Raji (cell line): ENCODE measurements at regions not wholly inside any gene's neighbourhood (a gene's known extent, or its start where the extent isn't known, plus 50 kb on each side); places are given as distances from the start of the nearest gene placed in this dataset.

Experiments used
- POLR2A ChIP-seq: IDR thresholded peaks from 2 replicates; pipeline ENCODE4 v1.6.1; 2011; ENCODE audit warnings: low read depth, low read length, control low read depth; ENCODE audit not compliant: insufficient read depth

DNA sequence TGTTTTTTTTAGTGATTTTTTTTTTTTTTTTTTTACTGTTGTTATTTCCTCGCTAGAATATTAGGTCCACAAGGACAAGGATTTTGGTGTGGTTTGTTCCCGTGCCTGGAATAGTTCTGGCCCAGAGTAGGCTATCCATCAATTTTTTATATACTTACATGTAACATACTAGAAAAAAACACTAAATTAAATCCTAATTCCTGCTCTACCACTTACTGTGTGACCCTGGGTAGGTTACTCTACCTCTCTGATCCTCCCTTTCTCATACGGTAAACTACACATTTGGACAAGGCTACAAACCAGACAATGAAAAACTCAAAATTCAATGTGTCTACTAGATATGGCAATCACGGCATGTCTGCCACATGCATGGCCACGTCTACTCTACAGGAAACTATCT lies 141.3 kb upstream of the ABCA1 start:
- TF ChIP-seq POLR2A: no peak

DNA sequence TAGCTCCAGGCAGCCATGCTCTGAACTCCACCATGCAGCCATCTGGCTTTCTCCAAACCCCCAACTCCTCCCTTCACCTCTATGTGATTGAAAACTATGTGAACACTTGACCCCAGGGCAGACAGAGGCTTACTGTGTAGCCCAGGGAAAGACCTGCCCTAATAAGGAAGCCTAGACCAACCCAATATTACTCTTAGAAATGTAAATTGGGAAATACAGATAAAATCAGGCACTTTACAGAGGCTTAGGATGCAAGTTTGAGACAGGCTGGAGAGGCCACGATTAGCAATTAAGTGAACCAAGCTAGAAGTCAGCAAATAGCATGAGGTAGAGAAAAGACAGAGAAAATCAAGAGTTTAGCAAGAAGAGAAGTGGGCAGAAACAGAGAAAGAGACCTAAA lies 141.7 kb upstream of the ABCA1 start:
- TF ChIP-seq POLR2A: no peak

DNA sequence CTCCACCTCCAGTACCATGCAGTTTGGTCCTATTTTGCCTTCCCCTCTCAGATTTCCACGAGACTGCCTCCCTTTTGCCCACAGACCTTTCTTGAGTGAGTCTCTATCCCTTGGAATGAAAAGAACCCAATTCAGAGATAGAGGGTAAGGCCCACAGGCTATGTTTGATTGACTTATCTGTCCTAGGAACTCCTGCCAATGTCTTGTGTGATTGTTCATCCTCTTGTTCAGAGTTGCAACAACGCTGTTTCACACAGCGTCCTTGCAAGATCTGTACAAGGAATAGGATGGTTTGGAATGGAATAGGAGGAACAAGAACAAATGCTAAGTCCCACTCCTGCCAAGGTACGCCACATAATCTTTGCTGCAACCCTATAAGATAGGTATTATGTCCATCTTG lies 142.2 kb upstream of the ABCA1 start:
- TF ChIP-seq POLR2A: no peak

DNA sequence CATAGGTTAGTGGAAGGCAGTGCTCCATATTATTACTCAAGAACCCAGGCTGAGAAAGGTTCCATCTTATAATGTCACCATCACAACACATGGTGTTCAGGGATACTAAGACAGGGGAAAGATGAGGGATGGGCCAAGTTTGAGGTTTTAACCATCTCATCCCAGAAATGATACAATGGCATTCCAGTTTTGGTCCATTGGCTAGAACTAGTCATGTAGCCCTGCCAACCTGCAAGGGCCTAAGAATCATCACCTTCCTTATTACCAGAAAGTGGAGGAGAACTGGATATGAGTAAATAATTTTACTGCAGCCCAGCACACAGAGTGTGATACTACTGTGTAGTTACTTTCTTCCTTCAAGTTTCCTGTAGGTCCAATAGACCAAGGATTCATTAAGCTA lies 144.5 kb upstream of the ABCA1 start:
- TF ChIP-seq POLR2A: no peak

DNA sequence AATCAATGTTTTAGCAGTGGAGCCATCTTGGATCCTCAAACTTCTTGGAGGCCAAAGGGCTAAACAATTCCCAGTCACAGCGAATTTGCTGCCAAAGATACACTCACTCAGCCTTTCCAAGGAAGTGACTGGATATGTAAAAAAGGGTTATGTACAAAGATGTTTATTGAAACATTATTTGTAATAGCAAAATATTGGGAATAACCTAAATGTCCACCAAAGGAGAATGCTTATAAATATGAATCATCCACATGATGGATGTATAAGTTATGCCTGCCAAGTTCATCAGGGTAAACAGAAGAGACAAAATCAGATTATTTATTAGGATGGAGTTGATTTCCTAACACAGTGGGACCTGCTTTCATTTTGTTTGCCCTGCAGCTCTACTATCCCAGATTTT lies 145.2 kb upstream of the ABCA1 start:
- no peak for TF ChIP-seq POLR2A

DNA sequence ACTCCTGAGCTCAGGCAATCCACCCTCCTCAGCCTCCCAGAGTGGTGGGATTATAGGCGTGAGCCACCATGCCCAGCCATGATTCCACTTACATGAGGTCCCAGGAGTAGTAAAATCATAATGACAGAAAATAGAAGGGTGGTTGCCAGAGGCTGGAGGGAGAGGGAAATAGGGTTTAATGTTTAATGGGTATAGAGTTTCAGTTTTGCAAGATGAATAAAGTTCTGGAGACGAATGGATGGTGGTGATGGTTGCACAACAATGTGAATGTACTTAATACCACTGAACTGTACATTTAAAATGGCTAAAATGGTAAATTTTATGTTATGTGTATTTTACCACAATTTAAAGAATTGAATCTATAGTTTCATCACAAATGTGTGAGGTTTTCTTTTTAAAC lies 146.5 kb upstream of the ABCA1 start:
- TF ChIP-seq POLR2A: no peak

DNA sequence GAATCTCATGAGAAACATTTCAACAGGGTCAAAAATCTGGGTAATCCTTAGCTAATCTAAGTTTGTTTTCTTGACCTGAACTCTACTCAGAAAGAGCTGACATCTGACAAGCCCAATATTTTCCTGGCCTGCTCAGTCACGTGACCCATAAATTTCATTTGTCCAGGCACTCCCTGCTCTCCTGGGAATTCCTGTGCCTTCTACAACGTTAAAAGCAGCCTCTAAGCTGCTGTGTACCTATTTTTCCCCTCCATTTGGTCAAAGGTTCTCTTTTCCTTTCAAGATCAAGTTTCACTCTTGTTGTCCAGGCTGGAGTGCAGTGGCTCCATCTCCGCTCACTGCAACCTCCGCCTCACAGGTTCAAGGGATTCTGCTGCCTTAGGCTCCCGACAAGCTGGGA lies 148.8 kb upstream of the ABCA1 start:
- TF ChIP-seq POLR2A: no peak

DNA sequence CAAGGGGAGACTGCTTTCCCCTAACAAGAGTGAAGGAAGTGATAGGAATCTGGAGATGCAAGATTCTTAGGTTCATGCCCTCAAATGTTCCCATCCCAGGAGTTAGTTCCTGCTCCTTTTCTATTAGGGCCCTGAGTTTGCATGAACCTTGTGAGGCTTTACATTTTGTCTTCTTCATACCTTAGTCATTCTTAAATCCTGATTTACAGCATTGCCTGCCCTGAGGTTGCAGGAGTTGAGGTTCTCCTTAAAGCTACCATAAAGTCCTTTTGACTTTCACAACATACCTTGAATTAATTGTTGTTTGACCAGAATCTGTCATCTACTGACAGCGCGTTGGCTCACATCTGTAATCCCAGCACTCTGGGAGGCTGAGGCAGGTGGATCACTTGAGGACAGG lies 151.5 kb upstream of the ABCA1 start:
- no peak for TF ChIP-seq POLR2A

DNA sequence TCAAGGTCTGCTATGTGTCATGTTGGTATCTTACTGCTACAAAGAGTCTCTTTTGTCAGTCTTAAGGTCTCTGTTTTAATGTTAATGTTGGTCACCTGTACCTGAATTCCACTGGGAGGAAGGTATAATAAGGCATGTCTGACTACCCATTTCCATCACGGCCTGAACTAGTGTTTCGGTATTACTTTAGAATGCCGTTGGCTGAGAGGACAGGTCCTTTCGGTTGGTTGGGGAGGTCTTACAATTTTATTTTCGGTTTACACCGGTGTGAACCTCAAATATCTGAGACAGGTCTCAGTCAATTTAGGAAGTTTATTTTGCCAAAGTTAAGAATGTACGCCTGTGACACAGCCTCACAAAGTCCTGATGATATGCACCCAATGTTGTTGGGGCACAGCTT lies 154.9 kb upstream of the ABCA1 start:
- TF ChIP-seq POLR2A: no peak

DNA sequence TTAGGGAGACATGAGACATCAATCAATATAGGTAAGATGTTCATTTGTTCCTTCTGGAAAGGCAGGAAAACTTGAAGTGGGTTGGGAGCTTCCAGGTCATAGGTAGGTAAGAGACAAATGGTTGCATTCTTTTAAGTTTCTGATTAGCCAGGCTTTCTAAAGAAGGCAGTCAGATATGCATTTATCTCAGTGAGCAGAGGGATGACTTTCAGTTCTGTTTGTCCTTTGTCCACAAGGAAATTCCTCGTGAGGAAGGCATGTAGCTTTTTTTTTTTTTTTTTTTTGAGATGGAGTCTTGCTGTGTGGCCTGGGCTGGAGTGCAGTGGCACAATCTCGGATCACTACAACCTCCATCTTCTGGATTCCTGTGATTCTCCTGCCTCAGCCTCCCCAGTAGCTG lies 155.3 kb upstream of the ABCA1 start:
- no peak for TF ChIP-seq POLR2A

DNA sequence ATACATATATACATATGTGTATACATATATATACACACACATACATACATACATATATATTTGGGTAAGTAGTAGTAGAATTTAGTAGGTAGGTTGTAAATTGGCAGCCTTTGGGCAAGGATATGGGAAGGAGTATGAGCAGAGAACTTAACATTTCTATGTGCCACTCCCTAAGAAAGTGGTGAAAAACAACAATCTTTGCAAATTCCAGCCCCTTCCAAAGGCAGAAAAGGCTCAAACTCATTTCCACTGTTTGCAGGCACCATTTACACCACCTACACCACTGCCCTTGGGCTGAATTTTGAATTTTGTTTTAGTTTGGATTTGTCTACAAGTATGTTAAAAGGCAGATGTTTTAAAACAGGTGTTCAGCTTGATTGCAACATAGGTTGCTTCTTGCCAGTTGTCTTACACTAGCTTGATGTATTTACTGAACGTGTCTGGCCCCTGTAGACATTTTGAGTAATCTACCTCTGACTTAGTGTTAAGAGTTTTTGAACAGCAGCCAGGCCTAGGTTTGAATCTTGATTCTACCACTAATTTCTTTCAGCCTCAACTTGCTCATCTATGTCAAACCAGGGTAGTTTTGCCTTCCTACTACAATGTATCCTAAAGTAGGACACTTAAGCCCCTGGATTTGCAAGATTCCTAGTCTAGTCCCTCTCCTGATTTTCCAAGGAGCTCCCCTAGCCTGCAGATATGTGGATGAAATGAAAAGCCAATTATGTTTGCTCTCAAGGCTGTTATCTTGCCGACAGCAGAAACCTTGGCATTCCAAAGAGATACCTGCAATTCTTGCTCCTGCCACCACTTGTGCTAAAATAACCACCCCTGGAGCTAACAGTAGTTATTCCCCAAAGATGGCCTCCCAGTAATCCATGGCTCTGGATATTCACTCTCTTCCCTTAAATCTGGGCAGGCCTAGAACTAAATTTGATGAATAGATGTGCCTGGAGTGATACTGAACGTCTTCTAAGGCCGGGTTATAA lies 156.2 kb upstream of the SLC44A1 start:
- TF ChIP-seq POLR2A: no peak

DNA sequence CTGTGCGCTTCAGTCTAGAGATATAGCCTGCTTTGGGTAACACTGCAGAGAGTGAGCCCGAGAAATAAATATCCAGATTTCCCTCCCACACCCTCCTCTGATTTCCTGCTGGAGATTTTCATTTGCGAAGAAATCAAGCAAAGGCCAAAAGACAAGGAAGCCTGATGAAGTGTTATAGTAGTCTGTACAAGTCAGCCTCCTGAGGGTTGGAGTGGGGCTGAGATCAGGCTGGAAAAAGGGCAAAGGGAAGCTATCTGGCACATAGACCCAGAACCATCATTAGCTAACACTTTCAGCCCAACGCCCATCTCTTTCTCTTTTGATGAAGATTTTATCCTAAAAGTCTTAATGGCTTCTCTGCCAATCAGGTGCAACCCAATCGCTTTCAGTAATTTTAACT lies 154.6 kb upstream of the SLC44A1 start:
- no peak for TF ChIP-seq POLR2A

DNA sequence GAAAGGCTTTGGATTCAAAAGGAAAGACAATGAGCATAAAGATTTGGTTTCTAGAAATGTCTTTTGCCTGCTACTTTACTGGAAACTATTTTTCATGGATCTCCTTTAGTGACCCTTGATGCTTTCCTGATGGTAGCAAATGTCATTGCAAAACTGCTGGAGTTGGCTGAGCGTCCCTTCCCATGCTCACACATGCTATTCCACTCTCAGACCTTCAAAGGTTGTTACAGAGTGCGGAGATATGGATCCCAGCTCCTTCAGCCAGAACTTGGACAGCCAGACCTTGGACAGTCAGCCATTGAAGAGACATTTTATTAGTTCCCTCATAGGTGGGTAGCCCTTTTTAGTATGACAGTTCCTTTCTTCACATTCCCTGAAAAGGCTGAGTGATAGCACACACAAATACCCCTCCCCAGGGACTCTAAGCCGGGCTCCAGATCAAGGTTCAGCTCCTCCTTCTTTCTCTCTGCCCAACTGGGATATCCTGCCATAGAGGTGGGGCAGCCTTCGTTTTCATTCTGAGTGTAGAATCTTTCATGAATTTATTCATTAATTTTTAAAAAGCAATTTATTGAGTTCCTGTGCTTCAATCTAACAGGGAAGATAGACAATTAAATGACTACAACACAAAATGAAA lies 153.3 kb upstream of the SLC44A1 start:
- TF ChIP-seq POLR2A: no peak

DNA sequence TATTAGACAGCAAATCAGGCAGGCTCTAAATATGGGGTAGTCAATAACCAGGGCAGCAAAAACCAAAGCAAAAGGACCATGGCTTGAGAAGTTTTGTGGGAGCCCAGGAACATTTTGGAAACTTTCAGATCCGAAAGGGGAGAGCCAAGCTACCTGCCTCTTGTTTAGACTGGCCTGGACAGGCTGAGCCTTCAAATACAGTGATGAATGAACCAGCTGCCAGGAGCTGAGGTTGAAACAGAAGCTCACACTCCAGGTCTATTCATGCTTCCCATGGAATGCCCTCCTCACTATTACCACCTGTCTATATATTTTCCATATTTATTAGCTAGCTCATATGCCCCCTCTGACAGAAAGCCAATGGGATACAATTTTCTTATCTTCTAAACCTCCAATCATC lies 150.8 kb upstream of the SLC44A1 start:
- TF ChIP-seq POLR2A: no peak

DNA sequence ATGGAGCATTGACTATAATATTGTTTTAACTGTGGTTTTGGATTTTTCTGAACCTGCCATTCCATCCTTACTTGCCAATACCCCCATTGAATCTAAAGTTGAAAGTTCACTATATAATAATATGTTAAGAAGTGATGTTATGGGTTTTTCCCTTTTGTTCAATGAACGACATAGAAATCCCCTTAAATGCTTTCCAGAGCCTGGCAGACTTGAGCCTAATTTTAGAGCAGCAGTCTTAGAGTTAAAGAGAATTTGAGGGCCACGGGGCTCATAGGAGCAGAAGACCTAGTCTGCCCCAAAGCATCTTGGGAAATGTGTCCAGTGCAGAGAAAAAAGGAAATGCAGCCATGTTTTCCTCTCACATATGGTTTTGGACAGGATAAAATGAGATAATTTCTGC lies 146.1 kb upstream of the SLC44A1 start:
- no peak for TF ChIP-seq POLR2A

DNA sequence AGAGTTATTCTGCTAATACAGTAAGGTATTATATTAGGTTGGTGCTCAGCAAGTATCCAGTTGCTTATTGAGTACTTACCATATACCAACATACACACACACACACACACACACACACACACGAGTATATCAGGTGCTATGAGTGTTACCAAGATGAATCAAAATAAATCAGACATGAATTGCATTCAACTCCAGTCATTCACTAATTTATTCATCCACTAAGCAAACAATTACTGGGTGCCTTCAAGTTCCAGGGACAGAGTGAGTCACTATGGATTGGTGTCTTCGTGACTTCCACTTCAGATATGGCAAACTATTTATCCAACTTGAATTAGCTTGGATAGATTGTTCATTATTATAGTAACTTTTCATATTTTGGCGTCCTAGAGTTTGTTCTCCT lies 140.7 kb upstream of the SLC44A1 start:
- no peak for TF ChIP-seq POLR2A
